BE2C (cell line): ENCODE measurements at regions not wholly inside any gene's neighbourhood (a gene's known extent, or its start where the extent isn't known, plus 50 kb on each side); places are given as distances from the start of the nearest gene placed in this dataset.

Experiments used
- DNase-seq: peaks from one replicate; pipeline ENCODE4 v3.0.0-alpha.2; 2020
- H3K27me3 ChIP-seq: fragments of 250-450 bp; sonication (Bioruptor Pico); 2 replicates; pipeline ENCODE4 v1.5.1; 2020; ENCODE audit warnings: mild to moderate bottlenecking
- H3K36me3 ChIP-seq: fragments of 250-450 bp; sonication (Bioruptor Pico); 2 replicates; pipeline ENCODE4 v1.5.1; 2020; ENCODE audit warnings: mild to moderate bottlenecking
- H3K4me1 ChIP-seq: fragments of 250-450 bp; sonication (Bioruptor Pico); 2 replicates; pipeline ENCODE4 v1.5.1; 2020
- H3K4me3 ChIP-seq: 2 replicates; pipeline ENCODE4 v1.5.1; 2011; ENCODE audit warnings: low read depth, low read length
- H3K9me3 ChIP-seq: fragments of 250-450 bp; sonication (Bioruptor Pico); 2 replicates; pipeline ENCODE4 v1.5.1; 2020
- CTCF ChIP-seq: IDR thresholded peaks from 2 replicates; pipeline ENCODE4 v1.5.1; 2012; ENCODE audit warnings: mild to moderate bottlenecking, low read depth, low read length

- Histone ChIP-seq H3K9me3 (no peaks in the 10 kb centered on the region), H3K4me1 (no peaks in the 10 kb centered on the region), H3K4me3 (no peak overlapping the region), H3K27me3 (no peaks in the 10 kb centered on the region), H3K36me3 (no peaks in the 10 kb centered on the region)
- no peak for TF ChIP-seq CTCF
- no peak for DNase-seq
These were observed 432.7 kb upstream of the VSTM2A start for GRCh38 chr7:54109501-54109900.

- Histone ChIP-seq H3K4me1 (no peaks in the 10 kb centered on the region), H3K4me3 (no peak overlapping the region), H3K9me3 (no peaks in the 10 kb centered on the region), H3K27me3 (no peaks in the 10 kb centered on the region), H3K36me3 (no peaks in the 10 kb centered on the region)
- no peak for TF ChIP-seq CTCF
- DNase-seq, result no peak
These were observed 430.2 kb upstream of the VSTM2A start for GRCh38 chr7:54111814-54112511.

- no peak for DNase-seq
- H3K36me3 ChIP-seq, result no peaks in the 10 kb centered on the region
- H3K27me3 ChIP-seq, result no peaks in the 10 kb centered on the region
- TF ChIP-seq CTCF, result no peak
- H3K4me3 ChIP-seq, result no peak overlapping the region
- no peaks in the 10 kb centered on the region for H3K4me1 ChIP-seq
- no peaks in the 10 kb centered on the region for H3K9me3 ChIP-seq
These were observed 429.6 kb upstream of the VSTM2A start for GRCh38 chr7:54112567-54112966.

GRCh38 chr7:54115028-54115763 is 427.0 kb upstream of the VSTM2A start:
- Histone ChIP-seq H3K36me3 (no peaks in the 10 kb centered on the region), H3K27me3 (no peaks in the 10 kb centered on the region), H3K9me3 (no peaks in the 10 kb centered on the region), H3K4me3 (no peak overlapping the region), H3K4me1 (no peaks in the 10 kb centered on the region)
- DNase-seq, result no peak
- TF ChIP-seq CTCF, result no peak

- H3K9me3 ChIP-seq, result no peaks in the 10 kb centered on the region
- TF ChIP-seq CTCF, result no peak
- H3K27me3 ChIP-seq, result no peaks in the 10 kb centered on the region
- no peaks in the 10 kb centered on the region for H3K4me1 ChIP-seq
- no peak for DNase-seq
- no peak overlapping the region for H3K4me3 ChIP-seq
- no peaks in the 10 kb centered on the region for H3K36me3 ChIP-seq
These were observed 425.2 kb upstream of the VSTM2A start for GRCh38 chr7:54116956-54117355.

- H3K4me3 ChIP-seq, result no peak overlapping the region
These were observed 413.1 kb upstream of the VSTM2A start for GRCh38 chr7:54129035-54129434.

More at GRCh38 chr7:54129035-54129434, 413.1 kb upstream of the VSTM2A start:
- H3K36me3 ChIP-seq, result no peaks in the 10 kb centered on the region
- no peak for DNase-seq
- no peaks in the 10 kb centered on the region for H3K4me1 ChIP-seq
- no peak for TF ChIP-seq CTCF
- no peaks in the 10 kb centered on the region for H3K27me3 ChIP-seq
- H3K9me3 ChIP-seq, result no peaks in the 10 kb centered on the region
